K562 (cell line): ENCODE measurements at regions not wholly inside any gene's neighbourhood (a gene's known extent, or its start where the extent isn't known, plus 50 kb on each side); places are given as distances from the start of the nearest gene placed in this dataset.
A peak's percentile ranks its signal among the peaks of the same experiment; 100 is the strongest.

Source experiments
- ATAC-seq: fragments of 200-7000 bp; cut with Tn5 transposase; 3 replicates; pipeline ENCODE4 v1.9.1; 2020; ENCODE audit warnings: moderate library complexity
- BruUV-seq: library from RNA; stranded (reverse); fragments of 400-500 nt; replicated peaks from 2 replicates; lab custom pipeline; 2021; lab: Mats Ljungman, UMichigan
- CTCF ChIA-PET: fragments of 300-600 bp; formaldehyde crosslinking; extraction: SDS; loops from one replicate; lab custom pipeline; 2021; ENCODE audit warnings: low intra/inter-chr PET ratio; lab: Yijun Ruan, JAX
- POLR2A ChIA-PET: fragments of 300-600, 350-650 bp; sonication (Branson Sonifier 250); formaldehyde crosslinking; extraction: SDS; loops from one replicate; lab custom pipeline; 2021; ENCODE audit warnings: antibody characterized with exemption, inconsistent platforms; lab: Yijun Ruan, JAX
- DNase-seq, 4 experiments: peaks; one replicate each; pipeline versions ENCODE4 v3.0.0 to v3.0.0-alpha.2; 2011 to 2018; ENCODE audit warnings: low spot score in 3 of 4, mixed read lengths in 3 of 4; ENCODE audit errors: extremely low read depth in 1 of 4
- FAIRE-seq: peaks from 2 replicates; lab custom pipeline; 2011; peaks lifted over from hg19 to GRCh38; lab: Jason Lieb, UNC
- H2AFZ ChIP-seq: 2 replicates; pipeline ENCODE4 v1.6.0; 2011; ENCODE audit warnings: low read depth, low read length, control low read depth, inconsistent platforms
- H3K27ac ChIP-seq: fragments of 200-600 bp; 3 replicates; pipeline ENCODE4 v1.8.0; 2011; ENCODE audit warnings: low read depth, mild to moderate bottlenecking, control low read depth, inconsistent platforms, low read length, moderate library complexity, mixed read lengths; ENCODE audit errors: extremely low read depth
- H3K27me3 ChIP-seq, 2 experiments: fragments of 300-600 bp in 1 of 2; 2 replicates in 1 of 2; 3 replicates in 1 of 2; pipeline versions ENCODE4 v1.6.0 to v1.8.0; 2011; ENCODE audit warnings: inconsistent platforms in 2 of 2, low read length in 2 of 2, mild to moderate bottlenecking in 1 of 2, mixed read lengths in 1 of 2, moderate library complexity in 1 of 2; ENCODE audit not compliant: control insufficient read depth in 2 of 2, insufficient read depth in 2 of 2
- H3K36me3 ChIP-seq: fragments of 300-600 bp; 3 replicates; pipeline ENCODE4 v1.8.0; 2011; ENCODE audit warnings: mild to moderate bottlenecking, low read length, inconsistent platforms; ENCODE audit not compliant: control insufficient read depth, insufficient read depth
- H3K4me1 ChIP-seq, 2 experiments: fragments of 200-600 bp in 1 of 2; replicated peaks in 1 of 2; 2 replicates in 1 of 2; 3 replicates in 1 of 2; pipeline versions ENCODE4 v1.5.1 to v1.8.0; 2011; ENCODE audit warnings: inconsistent platforms in 2 of 2, low read length in 2 of 2, mild to moderate bottlenecking in 1 of 2, mixed read lengths in 1 of 2, moderate library complexity in 1 of 2; ENCODE audit not compliant: control insufficient read depth in 2 of 2, insufficient read depth in 2 of 2
- H3K4me2 ChIP-seq: 2 replicates; pipeline ENCODE4 v1.6.1; 2011; ENCODE audit warnings: low read length, control low read depth, inconsistent platforms, mixed read lengths; ENCODE audit not compliant: insufficient read depth
- H3K4me3 ChIP-seq: fragments of 200-600 bp; sonication (generic), shearing (Covaris generic); 2 replicates; pipeline ENCODE4 v1.5.1; 2016; ENCODE audit warnings: control low read depth, inconsistent platforms
- H3K79me2 ChIP-seq: fragments of 200-600 bp; 3 replicates; pipeline ENCODE4 v1.8.0; 2011; ENCODE audit warnings: low read length, inconsistent platforms; ENCODE audit not compliant: control insufficient read depth, insufficient read depth
- H3K9ac ChIP-seq, 2 experiments: 2 replicates each; pipeline versions ENCODE4 v1.6.0 to v1.6.1; 2011; ENCODE audit warnings: low read depth in 2 of 2, low read length in 2 of 2, control low read depth in 1 of 2, inconsistent platforms in 1 of 2, mild to moderate bottlenecking in 1 of 2, mixed read lengths in 1 of 2; ENCODE audit not compliant: insufficient read depth in 1 of 2
- H3K9me1 ChIP-seq: one replicate; pipeline ENCODE4 v1.6.0; 2011; ENCODE audit warnings: inconsistent platforms, mild to moderate bottlenecking, low read length, moderate library complexity; ENCODE audit not compliant: control insufficient read depth, insufficient read depth
- H3K9me3 ChIP-seq: replicated peaks from 2 replicates; pipeline ENCODE4 v1.5.1; 2011; ENCODE audit warnings: low read depth, low read length, inconsistent platforms; ENCODE audit not compliant: control insufficient read depth, insufficient read depth
- H4K20me1 ChIP-seq: replicated peaks from 2 replicates; pipeline ENCODE4 v1.6.1; 2011; ENCODE audit warnings: low read length, inconsistent platforms, mixed read lengths; ENCODE audit not compliant: control insufficient read depth, insufficient read depth
- CREB1 ChIP-seq, 2 experiments: sonication (generic) in 1 of 2; formaldehyde crosslinking in 1 of 2; IDR thresholded peaks; 2 replicates each; pipeline versions ENCODE4 v1.6.1 to v1.8.0; 2012 to 2022; ENCODE audit warnings: inconsistent platforms in 1 of 2, mild to moderate bottlenecking in 1 of 2, missing genetic modification reagents in 1 of 2, moderate library complexity in 1 of 2
- HNRNPK ChIP-seq: fragments of 200-400 bp; formaldehyde crosslinking; IDR thresholded peaks from one replicate; pipeline ENCODE4 v1.6.1; 2018; ENCODE audit warnings: mild to moderate bottlenecking, low read depth, low read length; ENCODE audit not compliant: poor library complexity, severe bottlenecking
- HOXB6 ChIP-seq: fragments of 250-450 bp; sonication (Bioruptor Pico); IDR thresholded peaks from 2 replicates; pipeline ENCODE4 v1.5.1; 2022; ENCODE audit warnings: mild to moderate bottlenecking, borderline replicate concordance
- MIER1 ChIP-seq: fragments of 450-650 bp; IDR thresholded peaks from 2 replicates; pipeline ENCODE4 v1.6.1; 2016; ENCODE audit warnings: antibody characterized with exemption, mild to moderate bottlenecking, low read depth
- NR2C2 ChIP-seq, 2 experiments: fragments of 200-800 bp in 1 of 2; sonication (Bioruptor generic) in 1 of 2; sonication (generic) in 1 of 2; formaldehyde crosslinking in 1 of 2; IDR thresholded peaks; 2 replicates each; pipeline versions ENCODE4 v1.6.1 to v1.8.0; 2016 to 2022; ENCODE audit warnings: mild to moderate bottlenecking in 1 of 2, missing compliant biosample characterization in 1 of 2, missing genetic modification characterization in 1 of 2, missing genetic modification reagents in 1 of 2
- ZNF232 ChIP-seq: sonication (generic); formaldehyde crosslinking; IDR thresholded peaks from 2 replicates; pipeline ENCODE4 v1.8.0; 2022; ENCODE audit warnings: mild to moderate bottlenecking, missing genetic modification reagents
- WGBS: fragments of 100-300 bp; shearing (Covaris generic); methylation state at CpG from one replicate; pipeline ENCODE4 v1.1.6; 2016; ENCODE audit warnings: low coverage, mixed read lengths; ENCODE audit not compliant: insufficient coverage; ENCODE audit errors: missing lambda C conversion rate; 5-methylcytosine and 5-hydroxymethylcytosine counted together
- in situ Hi-C: fragments of 300-500 bp; cut with MboI; formaldehyde crosslinking; loops from 4 replicates; pipeline ENCODE4 v1.15.0; 2018; ENCODE audit warnings: inconsistent platforms, mixed read lengths
- intact Hi-C: fragments of 100-400 bp; cut with micrococcal nuclease; formaldehyde crosslinking; loops from 2 replicates; pipeline ENCODE4 v1.14.2; 2022
- TF ChIP-seq, protein P1 (sequence below): sonication (generic); formaldehyde crosslinking; IDR thresholded peaks from 2 replicates; pipeline ENCODE4 v1.8.1; 2023; ENCODE audit warnings: mild to moderate bottlenecking, missing genetic modification reagents, moderate library complexity
- TF ChIP-seq, protein P2 (sequence below): fragments of 450-650 bp; IDR thresholded peaks from 2 replicates; pipeline ENCODE4 v1.6.1; 2016; ENCODE audit warnings: missing biosample characterization, missing genetic modification characterization
- TF ChIP-seq, protein P3 (sequence below), 2 experiments: IDR thresholded peaks in 1 of 2; conservative IDR thresholded peaks in 1 of 2; 2 replicates each; pipeline ENCODE4 v1.6.1; 2016; ENCODE audit warnings: low read depth in 2 of 2, mild to moderate bottlenecking in 1 of 2, missing compliant biosample characterization in 1 of 2, missing genetic modification characterization in 1 of 2, moderate library complexity in 1 of 2

DNA sequence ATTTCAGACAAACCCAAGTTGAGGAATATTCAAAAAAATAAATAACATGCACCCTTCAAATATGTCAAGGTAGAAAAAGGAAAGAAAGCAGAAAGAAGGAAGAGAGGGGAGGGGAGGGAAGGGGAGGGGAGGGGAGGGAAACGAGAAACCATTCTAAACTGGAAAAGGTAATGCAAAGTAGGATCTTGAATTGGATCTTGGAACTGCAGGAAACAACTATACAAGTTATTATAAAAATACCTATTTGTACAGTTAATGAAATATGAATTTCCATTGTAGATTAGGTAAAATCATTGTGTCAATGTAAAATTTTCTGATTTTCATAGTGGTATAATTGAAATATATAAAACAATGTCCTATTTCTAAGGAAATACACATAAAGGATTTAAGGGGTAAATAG is 668.4 kb downstream of the FAT4 start:
- H3K9ac ChIP-seq, result no peak overlapping the region
- no peaks in the 10 kb centered on the region for H3K79me2 ChIP-seq
- no peaks in the 10 kb centered on the region for H3K27me3 ChIP-seq
- ATAC-seq (no peak), FAIRE-seq (no peak), DNase-seq (no peak)
- H3K36me3 ChIP-seq, result no peaks in the 10 kb centered on the region
- no peaks in the 10 kb centered on the region for H4K20me1 ChIP-seq
- H3K27ac ChIP-seq, result no peak overlapping the region
- ChIA-PET CTCF (no interaction called here), POLR2A (no interaction called here)
- peaks cover 0 to 2% of the 10 kb centered on the region in 2 experiments; a peak in 2 of 5 replicates for H3K4me1 ChIP-seq
- intact Hi-C loops, result no loop called here
- H3K9me3 ChIP-seq, result no peaks in the 10 kb centered on the region; the same call in 1 of the 2 replicates
- in situ Hi-C loops, result no loop called here
- no peak overlapping the region for H2AFZ ChIP-seq
- no peaks in the 10 kb centered on the region for H3K9me1 ChIP-seq
- H3K4me2 ChIP-seq, result no peak overlapping the region
- no CpG with 5 or more reads among the region's 1 CpG for WGBS
- no TSS peak for BruUV-seq
- TF ChIP-seq HNRNPK, result peak; percentile 72
- TF ChIP-seq, protein P1, sequence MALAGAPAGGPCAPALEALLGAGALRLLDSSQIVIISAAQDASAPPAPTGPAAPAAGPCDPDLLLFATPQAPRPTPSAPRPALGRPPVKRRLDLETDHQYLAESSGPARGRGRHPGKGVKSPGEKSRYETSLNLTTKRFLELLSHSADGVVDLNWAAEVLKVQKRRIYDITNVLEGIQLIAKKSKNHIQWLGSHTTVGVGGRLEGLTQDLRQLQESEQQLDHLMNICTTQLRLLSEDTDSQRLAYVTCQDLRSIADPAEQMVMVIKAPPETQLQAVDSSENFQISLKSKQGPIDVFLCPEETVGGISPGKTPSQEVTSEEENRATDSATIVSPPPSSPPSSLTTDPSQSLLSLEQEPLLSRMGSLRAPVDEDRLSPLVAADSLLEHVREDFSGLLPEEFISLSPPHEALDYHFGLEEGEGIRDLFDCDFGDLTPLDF (CRISPR knock-in tag), result no peak
- TF ChIP-seq, all 486 proteins: peak for 1
- H3K4me3 ChIP-seq, result no peak overlapping the region

DNA sequence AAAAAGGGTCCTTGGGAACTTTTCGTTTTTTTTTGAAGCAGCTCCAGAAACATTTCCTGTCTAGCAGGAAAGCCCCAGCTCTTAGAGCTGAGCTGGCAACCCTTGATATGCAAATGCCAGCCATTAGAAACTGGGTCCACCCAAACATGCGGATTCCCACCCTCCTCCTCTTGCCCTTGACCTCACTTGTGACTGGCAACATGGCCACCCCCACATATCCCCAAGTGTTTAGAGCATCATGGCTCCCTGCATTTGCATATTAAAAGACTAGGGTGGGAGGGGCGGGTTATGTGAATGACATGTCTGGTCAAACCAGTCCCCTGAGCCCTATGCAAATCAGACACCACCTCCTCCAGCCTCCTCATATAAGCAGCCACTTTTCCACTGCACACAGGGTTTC is 671.1 kb downstream of the FAT4 start:
- intact Hi-C loops (no loop called here), in situ Hi-C loops (no loop called here)
- ChIA-PET CTCF (no interaction called here), POLR2A (no interaction called here)
- H4K20me1 ChIP-seq, result no peaks in the 10 kb centered on the region
- no peaks in the 10 kb centered on the region for H3K27me3 ChIP-seq
- no peak overlapping the region for H3K9ac ChIP-seq
- peak overlapping the region; percentile 81 for H2AFZ ChIP-seq
- H3K9me3 ChIP-seq, result no peaks in the 10 kb centered on the region; the same call in 1 of the 2 replicates
- no peaks in the 10 kb centered on the region for H3K79me2 ChIP-seq
- WGBS, result 2% methylated on average over 3 of the region's 3 CpGs
- no peaks in the 10 kb centered on the region for H3K36me3 ChIP-seq
- FAIRE-seq, result peak; percentile 59
- DNase-seq, result peak in 2 of 4 experiments; percentile 33 to 75
- H3K4me3 ChIP-seq, result no peak overlapping the region
- BruUV-seq, result no TSS peak
- peak; percentile 96 for ATAC-seq
- H3K27ac ChIP-seq, result peak overlapping the region; percentile 58; the same call in 1 of the 3 replicates
- H3K9me1 ChIP-seq, result no peaks in the 10 kb centered on the region
- H3K4me1 ChIP-seq, result peaks cover 0 to 2% of the 10 kb centered on the region in 2 experiments; a peak in 2 of 5 replicates
- H3K4me2 ChIP-seq, result peak overlapping the region; percentile 70; the same call in 1 of the 2 replicates
- TF ChIP-seq ZNF232 (CRISPR knock-in tag) (no peak), MIER1 (no peak), HOXB6 (CRISPR knock-in tag) (no peak), NR2C2 (CRISPR knock-in tag; IDR thresholded peaks at IDR 0.05) (no peak), NR2C2 (tag; IDR thresholded peaks at IDR 0.05) (peak; percentile 43), CREB1 (IDR thresholded peaks at IDR 0.05) (no peak), CREB1 (CRISPR knock-in tag; IDR thresholded peaks at IDR 0.05) (no peak)
- TF ChIP-seq, protein P2, sequence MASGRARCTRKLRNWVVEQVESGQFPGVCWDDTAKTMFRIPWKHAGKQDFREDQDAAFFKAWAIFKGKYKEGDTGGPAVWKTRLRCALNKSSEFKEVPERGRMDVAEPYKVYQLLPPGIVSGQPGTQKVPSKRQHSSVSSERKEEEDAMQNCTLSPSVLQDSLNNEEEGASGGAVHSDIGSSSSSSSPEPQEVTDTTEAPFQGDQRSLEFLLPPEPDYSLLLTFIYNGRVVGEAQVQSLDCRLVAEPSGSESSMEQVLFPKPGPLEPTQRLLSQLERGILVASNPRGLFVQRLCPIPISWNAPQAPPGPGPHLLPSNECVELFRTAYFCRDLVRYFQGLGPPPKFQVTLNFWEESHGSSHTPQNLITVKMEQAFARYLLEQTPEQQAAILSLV (tag), result no peak
- TF ChIP-seq, protein P3, sequence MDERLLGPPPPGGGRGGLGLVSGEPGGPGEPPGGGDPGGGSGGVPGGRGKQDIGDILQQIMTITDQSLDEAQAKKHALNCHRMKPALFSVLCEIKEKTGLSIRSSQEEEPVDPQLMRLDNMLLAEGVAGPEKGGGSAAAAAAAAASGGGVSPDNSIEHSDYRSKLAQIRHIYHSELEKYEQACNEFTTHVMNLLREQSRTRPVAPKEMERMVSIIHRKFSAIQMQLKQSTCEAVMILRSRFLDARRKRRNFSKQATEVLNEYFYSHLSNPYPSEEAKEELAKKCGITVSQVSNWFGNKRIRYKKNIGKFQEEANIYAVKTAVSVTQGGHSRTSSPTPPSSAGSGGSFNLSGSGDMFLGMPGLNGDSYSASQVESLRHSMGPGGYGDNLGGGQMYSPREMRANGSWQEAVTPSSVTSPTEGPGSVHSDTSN (CRISPR knock-in tag; IDR thresholded peaks at IDR 0.05; ENCODE audit: low read depth), result no peak
- TF ChIP-seq, protein P3 (tag; conservative IDR thresholded peaks at IDR 0.05; ENCODE audit: low read depth), result 0 out of 2 replicates have a peak, but pooled peaks have one; percentile 6
